ENCODE measurements at regions not wholly inside any gene's neighbourhood (a gene's known extent, or its start where the extent isn't known, plus 50 kb on each side); places are given as distances from the start of the nearest gene placed in this dataset.

GRCh38 chr5:36371366-36371765 lies 69.7 kb upstream of the RANBP3L start:
- TF ChIP-seq, protein P1, sequence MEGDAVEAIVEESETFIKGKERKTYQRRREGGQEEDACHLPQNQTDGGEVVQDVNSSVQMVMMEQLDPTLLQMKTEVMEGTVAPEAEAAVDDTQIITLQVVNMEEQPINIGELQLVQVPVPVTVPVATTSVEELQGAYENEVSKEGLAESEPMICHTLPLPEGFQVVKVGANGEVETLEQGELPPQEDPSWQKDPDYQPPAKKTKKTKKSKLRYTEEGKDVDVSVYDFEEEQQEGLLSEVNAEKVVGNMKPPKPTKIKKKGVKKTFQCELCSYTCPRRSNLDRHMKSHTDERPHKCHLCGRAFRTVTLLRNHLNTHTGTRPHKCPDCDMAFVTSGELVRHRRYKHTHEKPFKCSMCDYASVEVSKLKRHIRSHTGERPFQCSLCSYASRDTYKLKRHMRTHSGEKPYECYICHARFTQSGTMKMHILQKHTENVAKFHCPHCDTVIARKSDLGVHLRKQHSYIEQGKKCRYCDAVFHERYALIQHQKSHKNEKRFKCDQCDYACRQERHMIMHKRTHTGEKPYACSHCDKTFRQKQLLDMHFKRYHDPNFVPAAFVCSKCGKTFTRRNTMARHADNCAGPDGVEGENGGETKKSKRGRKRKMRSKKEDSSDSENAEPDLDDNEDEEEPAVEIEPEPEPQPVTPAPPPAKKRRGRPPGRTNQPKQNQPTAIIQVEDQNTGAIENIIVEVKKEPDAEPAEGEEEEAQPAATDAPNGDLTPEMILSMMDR (IDR thresholded peaks at IDR 0.05 in 4 of 5, conservative IDR thresholded peaks at IDR 0.05 in 1 of 5) = no peak
- TF ChIP-seq POLR2A (IDR thresholded peaks at IDR 0.05) = no peak
